ENCODE measurements at regions not wholly inside any gene's neighbourhood (a gene's known extent, or its start where the extent isn't known, plus 50 kb on each side); places are given as distances from the start of the nearest gene placed in this dataset.

- TF ChIP-seq POLR2AphosphoS5 (IDR thresholded peaks at IDR 0.05; ENCODE audit: low read depth, low read length), result peak; percentile 100
- peak; percentile 92 for TF ChIP-seq SIN3A (IDR thresholded peaks at IDR 0.05; ENCODE audit: borderline replicate concordance, insufficient read depth, low read length)
- TF ChIP-seq REST (IDR thresholded peaks at IDR 0.05; ENCODE audit: insufficient read depth in 1 of 2, low read depth in 2 of 2, low read length in 2 of 2), result 0 out of 4 replicates have a peak, but pooled peaks of 1 of the 2 experiments have one; percentile 20
These were observed 87.8 kb downstream of the PRKAB2 start for GRCh38 chr1:147084273-147085096.
